GM21737 (cell line): ENCODE measurements at regions not wholly inside any gene's neighbourhood (a gene's known extent, or its start where the extent isn't known, plus 50 kb on each side); places are given as distances from the start of the nearest gene placed in this dataset.

Experiments
- ATAC-seq: cut with Tn5 transposase; IDR thresholded peaks from one replicate; pipeline ENCODE4 v1.9.1; 2021; ENCODE audit warnings: mild to moderate bottlenecking, moderate library complexity; ENCODE audit not compliant: unreplicated experiment

GRCh38 chr20:10986586-10986985 lies 312.8 kb upstream of the JAG1 start:
- no peak for ATAC-seq

GRCh38 chr20:10987651-10988383 lies 314.0 kb upstream of the JAG1 start:
- ATAC-seq, result no peak

GRCh38 chr20:10990625-10991382 lies 317.0 kb upstream of the JAG1 start:
- no peak for ATAC-seq

DNA sequence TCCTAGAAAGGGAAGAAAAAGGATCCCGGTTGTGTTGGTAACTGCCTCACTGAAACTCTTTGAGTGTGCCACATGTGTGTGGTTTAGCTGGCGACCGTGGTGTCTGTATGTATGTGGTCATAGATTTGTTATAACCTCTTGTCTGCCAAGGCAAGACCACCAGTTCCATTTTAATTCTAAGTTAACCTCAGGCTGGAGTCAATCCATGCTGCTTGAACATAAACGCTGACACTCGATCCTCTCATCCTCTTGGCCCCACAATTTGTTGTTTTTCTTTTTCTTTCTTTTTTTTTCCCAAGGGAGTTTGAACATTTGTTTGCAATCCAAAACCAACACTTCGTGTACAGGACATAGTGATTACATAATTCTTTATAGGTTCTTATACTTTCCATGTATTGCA lies 318.9 kb upstream of the JAG1 start:
- no peak for ATAC-seq

- ATAC-seq, result no peak
These were observed 321.3 kb upstream of the JAG1 start for GRCh38 chr20:10994991-10995700.

DNA sequence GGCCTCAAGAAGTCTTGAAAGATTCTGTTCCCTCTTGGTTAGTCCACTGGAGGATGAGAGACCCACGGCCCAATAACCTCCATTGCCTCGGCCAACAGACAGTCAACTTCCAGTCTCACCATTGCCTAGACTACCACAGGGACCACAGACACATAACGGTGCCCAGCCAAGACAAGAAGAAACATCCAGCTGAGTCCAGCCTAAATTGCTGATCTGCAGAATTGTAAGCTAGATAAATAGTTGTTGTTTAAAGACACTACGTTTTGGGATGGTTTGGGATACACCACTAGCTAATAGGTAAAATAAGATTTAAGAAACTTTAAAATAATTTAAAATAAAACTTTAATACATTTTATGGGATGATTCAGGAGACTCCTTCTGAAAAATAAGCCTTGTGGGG lies 324.7 kb upstream of the JAG1 start:
- no peak for ATAC-seq

DNA sequence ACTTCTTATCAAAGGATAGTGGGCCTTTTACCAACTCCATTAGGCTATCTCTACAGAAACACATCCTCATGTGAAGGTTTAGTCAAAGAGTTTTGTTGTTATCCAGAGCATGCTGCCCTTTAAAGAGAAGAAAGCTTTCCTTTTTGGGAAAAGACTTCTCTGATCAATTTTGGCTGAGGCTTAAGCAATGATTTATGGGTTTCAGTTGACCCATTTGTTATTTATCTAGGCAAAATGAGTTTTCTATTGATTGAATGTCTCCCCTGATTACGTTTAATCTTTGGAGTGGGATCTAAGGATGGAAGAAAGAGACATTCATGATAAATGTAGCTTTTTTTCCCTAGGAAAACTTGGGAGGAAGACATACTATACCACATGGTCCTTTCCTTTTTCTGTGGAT lies 326.6 kb upstream of the JAG1 start:
- ATAC-seq, result no peak

GRCh38 chr20:11001302-11001701 lies 327.5 kb upstream of the JAG1 start:
- ATAC-seq, result no peak

- ATAC-seq, result no peak
These were observed 328.2 kb upstream of the JAG1 start for GRCh38 chr20:11001764-11002540.

DNA sequence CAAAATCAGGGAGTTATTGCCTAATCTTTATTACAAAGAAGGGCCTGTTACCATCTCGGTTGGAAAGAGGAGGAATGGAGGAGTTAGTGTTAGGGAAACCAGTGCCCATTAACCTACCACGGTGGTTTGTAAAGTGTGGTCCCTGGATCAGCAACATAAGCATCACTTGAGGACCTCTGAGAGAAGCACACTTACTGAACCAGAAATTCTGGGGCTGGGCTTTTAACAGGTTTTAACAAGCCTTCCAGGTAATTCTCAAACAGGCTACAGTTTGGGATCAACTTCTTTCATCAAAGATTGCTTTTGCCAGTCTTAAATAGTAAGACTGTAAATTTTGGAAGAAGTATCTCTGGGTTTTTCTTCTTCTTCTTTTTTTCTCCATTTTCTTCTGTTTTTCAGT lies 329.5 kb upstream of the JAG1 start:
- ATAC-seq, result no peak

DNA sequence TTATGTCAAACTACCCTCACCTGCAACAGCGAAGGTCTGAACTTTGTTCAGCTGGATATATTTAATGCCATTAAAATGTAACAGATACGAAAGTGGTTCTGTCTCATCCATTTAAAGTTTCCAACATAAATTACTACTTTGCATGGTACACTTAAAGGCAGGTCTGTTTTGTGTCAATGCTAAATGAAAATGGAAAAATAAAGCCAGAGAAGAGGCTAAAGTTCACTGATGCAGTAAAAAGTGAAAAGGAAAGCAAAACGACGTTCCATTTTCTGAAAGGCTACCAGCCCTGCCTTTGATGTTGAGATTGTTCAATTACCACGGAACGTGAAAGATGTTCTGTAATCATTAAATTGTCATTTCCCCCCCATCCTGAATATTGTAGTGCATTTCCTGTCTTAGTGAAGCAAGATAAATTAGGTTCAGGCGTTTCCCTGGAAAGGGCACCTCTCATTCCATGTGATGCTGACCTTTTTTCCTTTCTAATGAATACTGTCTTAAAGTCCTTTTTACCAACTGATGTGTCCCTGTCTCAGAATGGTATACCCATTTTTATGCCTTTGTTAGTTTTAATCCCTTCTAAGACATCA lies 334.7 kb upstream of the JAG1 start:
- no peak for ATAC-seq

DNA sequence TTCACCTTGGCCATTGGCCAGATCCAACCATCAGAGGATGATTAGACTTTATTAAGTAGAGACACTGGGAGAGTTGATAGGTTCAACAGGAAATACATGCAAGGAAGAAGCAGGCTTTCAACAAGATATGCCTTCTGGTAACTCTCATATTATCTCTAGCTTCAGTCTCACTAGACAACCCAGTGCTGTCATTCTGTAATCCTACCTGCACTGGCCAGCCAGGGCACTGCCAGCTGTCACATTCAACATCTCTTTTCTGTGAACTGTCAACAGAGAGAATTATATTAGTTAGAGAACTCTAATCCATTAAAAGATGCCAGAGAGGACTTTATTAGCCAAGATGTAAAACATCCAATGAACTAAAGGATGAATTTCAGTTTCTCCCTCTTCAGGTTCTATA lies 337.9 kb upstream of the JAG1 start:
- ATAC-seq, result no peak

- no peak for ATAC-seq
These were observed 339.2 kb upstream of the JAG1 start for GRCh38 chr20:11012975-11013374.

DNA sequence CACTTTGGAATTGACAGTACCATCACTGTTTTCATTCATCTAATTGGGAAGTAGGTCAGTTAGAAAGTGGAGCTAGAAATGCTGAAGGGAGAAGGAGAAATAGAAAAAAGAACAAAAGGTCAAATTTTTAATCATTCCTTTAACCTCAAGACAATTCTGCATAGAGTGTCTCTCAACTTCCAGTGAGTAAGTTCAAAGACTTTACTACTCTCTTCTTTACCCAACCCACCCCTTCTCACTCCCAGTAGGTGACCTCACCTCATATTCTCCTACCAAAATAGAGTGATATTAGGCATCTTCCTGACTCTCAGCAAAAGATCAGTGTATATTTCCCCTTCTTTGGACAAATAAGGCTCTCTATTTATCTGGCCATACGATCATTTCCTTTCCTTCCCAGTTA lies 340.0 kb upstream of the JAG1 start:
- ATAC-seq, result no peak

DNA sequence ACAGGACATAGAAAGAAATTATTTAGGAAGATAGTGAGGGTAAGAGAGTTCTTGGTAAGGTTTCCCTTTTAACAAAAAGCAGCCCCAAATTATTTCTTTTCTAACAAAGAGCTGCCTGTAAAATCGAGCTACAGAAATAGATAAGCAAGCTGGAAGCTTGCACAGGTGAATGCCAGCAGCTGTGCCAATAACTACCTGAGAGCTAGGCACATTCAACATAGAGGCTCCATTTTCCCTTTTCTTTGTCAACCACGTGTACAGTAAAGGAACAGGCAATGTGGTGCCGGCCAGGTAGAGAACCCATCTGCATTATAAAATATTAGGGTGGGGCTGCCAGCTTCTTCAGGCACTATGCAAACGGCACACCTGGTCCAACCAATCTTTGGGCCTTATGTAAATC lies 341.6 kb upstream of the JAG1 start:
- no peak for ATAC-seq

GRCh38 chr20:11017446-11017845 lies 343.6 kb upstream of the JAG1 start:
- ATAC-seq, result no peak

DNA sequence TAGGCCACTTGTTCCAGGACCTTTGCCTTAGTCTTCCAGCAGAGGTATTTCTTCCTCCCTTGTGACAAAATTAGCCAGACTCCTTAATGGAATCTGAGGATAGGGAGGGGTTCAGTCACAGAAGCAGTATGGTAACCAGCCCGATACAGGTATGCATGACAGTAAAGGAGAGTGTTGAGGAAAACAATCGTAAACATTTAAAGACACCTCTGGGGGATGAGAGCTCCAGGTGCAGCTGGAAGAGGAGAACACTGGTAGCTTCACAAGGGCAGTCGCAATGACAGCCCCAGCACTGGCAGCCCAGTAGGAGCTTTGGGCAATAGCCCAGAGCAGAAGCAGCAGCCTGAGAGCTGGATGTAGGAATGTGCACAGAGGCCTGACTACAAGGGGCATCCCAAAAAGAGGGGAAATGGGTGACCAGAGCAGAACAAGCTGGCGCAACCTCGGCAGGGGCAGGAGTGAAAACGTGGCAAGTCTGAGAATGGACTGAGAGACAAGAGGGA lies 344.9 kb upstream of the JAG1 start:
- no peak for ATAC-seq

DNA sequence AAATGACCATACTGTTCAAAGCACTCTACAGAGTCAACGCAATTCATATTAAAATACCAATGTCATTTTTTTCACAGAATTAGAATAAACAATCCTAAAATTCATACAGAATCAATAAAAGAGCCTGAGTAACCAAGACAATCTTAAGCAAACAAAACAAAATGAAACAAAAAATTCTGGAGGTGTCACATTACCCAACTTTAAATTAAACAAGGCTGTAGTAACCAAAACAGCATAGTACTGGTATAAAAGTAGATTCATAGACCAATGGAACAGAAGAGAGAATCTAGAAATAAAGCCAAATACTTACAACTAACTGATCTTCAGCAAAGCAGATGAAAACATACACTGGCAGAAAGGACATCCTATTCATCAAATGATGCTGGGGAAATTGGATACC lies 346.9 kb upstream of the JAG1 start:
- ATAC-seq, result no peak

GRCh38 chr20:11027224-11027623 lies 353.4 kb upstream of the JAG1 start:
- ATAC-seq, result no peak

DNA sequence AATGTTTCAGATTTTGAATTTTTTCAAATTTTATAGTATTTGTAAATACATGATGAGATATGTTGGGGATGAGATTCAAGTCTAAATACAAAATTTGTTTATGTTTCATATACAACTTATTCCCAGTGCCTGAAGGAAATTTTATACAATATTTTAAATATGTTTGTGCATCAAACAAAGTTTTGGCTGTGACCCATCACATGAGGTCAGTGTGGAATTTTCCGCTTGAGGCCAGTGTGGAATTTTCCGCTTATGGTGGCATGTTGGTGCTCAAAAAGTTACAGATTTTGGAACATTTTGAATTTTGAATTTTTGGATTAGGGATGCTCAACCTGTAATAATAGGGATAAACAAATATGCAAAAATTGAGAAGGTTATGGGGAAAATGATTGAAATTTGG lies 356.6 kb upstream of the JAG1 start:
- no peak for ATAC-seq

- no peak for ATAC-seq
These were observed 357.5 kb upstream of the JAG1 start for GRCh38 chr20:11031300-11031699.
